ENCODE measurements at regions not wholly inside any gene's neighbourhood (a gene's known extent, or its start where the extent isn't known, plus 50 kb on each side); places are given as distances from the start of the nearest gene placed in this dataset.
"Not testable (repeated sequence)": the region's sequence is repeated elsewhere in the genome, so short reads cannot be mapped to it uniquely, and the experiment has no call there.

GRCh38 chr15:31606931-31607497, 280.4 kb downstream of the KLF13 start:
- DNase-seq = no peak

- no peak for DNase-seq
These were observed 281.0 kb downstream of the KLF13 start for GRCh38 chr15:31607656-31608055.

GRCh38 chr15:31609258-31609681, 282.6 kb downstream of the KLF13 start:
- DNase-seq = no peak

DNA sequence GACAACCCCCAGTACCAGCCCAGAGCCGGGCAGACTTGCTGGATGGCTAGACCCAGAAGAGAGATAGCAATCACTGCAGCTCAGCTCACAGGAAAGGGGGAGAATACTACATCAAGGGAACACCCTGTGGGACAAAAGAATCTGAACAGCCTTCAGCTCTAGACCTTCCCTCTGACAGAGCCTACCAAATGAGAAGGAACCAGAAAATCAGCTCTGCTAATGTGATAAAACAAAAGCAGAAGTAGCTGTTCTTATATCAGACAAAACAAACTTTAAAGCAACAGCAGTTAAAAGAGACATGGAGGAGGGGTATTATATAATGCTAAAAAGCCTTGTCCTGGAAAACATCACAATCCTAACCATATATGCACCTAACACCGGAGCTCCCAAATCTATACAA, 283.3 kb downstream of the KLF13 start:
- no peak for DNase-seq

DNA sequence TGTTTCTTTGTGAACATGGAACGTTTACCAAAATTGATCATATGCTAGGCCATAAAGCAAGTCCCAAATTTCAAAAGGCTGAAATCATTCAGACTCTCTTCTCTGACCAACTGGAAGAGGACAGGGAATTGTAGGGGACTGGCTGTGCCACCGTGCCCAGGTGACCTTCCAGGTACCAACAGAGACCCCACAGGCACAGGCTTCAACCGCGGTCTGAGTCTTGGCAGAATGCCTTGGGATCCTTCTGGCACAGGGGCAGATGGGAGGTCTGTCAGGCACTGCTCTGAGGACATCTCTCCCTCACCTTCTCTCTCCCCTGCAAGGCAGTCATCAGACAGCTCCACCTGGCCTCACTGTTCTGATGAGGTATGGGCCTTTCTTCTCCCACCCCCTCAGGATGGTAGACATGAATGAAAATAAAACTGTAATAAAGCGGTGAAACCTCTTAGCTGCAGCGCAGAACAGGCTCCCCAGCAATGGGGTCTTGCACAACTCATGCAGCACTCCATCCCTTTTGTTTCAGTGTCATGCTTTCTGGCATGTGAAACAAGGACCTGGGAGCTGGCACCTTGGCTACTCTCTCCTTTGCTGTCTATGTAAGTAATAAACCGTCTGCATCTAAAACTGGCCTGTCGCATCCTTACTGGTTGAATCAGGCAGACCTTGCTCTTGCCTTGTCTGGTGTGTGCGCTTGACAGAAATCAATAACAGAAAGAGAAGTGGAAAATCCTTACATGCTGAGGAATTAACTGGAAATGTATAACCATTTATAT, 289.2 kb downstream of the KLF13 start:
- no peak for DNase-seq

GRCh38 chr15:31623297-31623696, 296.7 kb downstream of the KLF13 start:
- not testable (repeated sequence) for DNase-seq

- DNase-seq = not testable (repeated sequence)
These were observed 297.5 kb downstream of the KLF13 start for GRCh38 chr15:31624115-31624514.

DNA sequence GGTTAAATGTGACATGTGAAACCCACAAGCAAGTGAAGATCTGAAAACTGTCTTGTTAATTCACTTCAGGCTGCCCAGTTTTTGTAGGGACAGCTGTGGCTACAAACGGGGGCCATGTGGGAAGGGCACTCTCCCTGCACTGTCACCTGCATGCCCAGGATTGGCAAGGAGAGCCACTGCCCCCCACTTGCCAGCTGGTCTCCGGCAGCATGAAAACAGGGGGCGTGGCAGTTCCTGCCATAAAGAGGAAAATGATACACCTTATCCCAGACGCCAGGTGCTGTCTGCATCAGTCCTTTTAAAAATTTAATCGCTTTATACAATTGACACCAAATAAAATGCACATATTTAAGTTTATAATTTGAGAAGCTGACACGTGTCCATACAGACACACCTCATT, 309.1 kb downstream of the KLF13 start:
- DNase-seq = not testable (repeated sequence)

- peak in 1 of 2 donors; percentile 7 for DNase-seq
These were observed 310.3 kb downstream of the KLF13 start for GRCh38 chr15:31636911-31637310.

DNA sequence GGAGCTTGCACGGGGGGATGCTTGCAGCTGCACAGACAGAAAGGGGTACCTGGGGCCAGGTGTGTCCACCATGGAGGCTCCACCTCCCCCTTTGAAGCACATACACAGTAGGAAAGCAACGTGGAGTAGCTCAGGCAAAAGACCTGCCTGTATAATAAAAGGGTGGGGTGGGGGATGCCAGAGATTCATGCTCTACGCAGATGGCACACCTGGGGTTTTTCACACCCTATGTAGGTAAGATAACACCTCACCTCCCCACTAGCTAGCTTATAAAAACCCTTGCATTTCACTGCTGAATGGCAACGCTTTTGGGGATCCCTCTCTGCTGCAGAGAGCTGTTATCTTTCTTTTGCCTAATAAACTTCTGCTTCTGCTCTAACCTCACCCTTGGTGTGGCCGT, 317.3 kb downstream of the KLF13 start:
- DNase-seq = not testable (repeated sequence)

DNA sequence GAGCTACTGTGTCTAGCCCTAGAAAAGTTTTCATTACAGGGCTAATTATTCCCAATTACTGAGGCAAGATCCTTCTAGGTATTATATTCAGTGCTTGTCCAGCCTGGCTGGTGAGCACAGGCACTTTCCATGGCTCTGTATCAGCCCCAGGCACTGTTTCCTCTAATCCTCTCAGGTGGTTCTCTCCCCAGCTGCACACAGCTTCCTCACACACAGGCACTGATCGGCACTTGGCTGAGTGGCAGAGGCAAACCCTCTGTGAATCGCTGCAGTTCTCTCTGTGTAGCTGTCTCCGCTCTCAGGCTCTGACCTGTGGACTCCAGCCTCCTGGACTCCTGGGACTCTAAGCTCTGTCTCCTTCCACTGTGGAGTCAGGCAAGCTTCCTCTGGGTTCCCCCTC, 318.1 kb downstream of the KLF13 start:
- DNase-seq = not testable (repeated sequence)

DNA sequence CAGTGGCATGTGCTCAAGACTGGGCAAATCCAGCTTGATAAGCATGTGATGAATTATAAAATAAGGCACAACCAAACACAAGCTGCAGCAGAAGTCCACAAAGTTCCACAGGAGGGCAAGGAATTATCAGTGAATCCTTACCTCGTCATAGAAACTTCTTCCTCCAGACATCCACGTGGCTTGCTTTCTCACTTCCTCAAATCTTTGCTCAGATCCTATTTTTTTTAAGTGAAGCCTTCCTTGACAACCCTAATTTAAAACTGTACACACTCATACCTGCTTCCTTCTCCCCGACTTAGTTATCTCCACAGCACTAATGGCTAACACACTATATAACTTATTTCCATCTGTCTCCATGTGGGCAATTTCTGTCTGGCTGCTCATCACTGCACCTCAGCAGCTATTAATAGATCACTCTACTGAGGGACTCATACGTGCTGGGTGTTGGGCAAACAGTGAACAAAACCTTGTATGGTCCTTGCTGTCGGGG, 320.7 kb downstream of the KLF13 start:
- not testable (repeated sequence) for DNase-seq

DNA sequence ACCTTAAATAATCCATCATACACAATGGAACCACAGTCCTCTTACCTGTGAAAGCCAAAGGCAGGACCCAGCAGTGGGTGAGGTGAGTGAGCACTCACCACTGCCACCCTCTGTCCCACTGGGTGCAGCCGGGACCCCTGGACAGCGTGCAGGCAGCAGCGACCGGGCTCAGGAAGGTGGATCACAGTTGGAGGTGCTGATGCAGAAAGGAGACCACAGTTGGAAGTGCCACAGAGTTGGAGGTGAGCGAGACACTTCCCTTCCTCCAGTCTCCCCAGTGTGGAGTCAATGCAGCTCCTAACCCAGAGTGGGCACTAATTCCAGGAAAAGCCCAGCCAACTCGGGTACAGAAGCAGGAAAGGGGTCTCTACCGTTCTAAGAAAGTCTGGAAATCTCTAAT, 323.0 kb downstream of the KLF13 start:
- not testable (repeated sequence) for DNase-seq

- peak; percentile 31 to 54 for DNase-seq
These were observed 323.5 kb downstream of the KLF13 start for GRCh38 chr15:31650055-31650701.

GRCh38 chr15:31656915-31657314, 330.3 kb downstream of the KLF13 start:
- not testable (repeated sequence) for DNase-seq

DNA sequence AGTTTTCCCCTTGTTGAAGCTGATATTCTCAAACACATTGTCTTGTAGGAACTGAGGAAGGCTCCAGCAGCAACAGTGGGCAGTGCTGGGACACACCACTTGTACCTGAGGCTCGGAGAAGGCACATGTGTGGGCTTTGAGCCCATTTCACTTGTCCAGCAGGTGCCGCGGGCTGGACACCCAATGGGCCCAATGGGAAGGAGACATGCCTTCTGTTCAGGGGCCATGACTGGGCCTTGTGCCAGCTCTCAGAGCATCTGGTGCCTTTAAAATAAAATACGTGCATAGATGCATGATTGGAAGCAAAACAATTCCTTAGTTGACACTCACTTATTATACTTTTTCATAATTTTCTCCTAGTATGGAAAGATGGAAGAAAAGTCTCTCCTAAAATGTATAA, 334.2 kb downstream of the KLF13 start:
- no peak for DNase-seq

DNA sequence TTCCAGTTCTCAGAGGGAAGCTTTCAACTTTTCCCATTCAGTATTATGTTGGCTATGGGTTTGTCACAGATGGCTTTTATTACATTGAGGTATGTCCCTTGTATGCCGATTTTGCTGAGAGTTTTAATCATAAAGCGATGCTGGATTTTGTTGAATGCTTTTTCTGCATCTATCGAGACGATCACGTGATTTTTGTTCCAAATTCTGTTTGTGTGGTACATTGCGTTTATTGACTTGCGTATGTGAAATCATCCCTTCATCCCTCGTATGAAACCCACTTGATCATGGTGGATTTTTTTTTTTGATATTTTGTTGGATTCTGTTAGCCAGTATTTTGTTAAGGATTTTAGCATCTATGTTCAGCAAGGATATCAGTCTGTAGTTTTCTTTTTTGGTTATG, 339.1 kb downstream of the KLF13 start:
- DNase-seq = not testable (repeated sequence)

DNA sequence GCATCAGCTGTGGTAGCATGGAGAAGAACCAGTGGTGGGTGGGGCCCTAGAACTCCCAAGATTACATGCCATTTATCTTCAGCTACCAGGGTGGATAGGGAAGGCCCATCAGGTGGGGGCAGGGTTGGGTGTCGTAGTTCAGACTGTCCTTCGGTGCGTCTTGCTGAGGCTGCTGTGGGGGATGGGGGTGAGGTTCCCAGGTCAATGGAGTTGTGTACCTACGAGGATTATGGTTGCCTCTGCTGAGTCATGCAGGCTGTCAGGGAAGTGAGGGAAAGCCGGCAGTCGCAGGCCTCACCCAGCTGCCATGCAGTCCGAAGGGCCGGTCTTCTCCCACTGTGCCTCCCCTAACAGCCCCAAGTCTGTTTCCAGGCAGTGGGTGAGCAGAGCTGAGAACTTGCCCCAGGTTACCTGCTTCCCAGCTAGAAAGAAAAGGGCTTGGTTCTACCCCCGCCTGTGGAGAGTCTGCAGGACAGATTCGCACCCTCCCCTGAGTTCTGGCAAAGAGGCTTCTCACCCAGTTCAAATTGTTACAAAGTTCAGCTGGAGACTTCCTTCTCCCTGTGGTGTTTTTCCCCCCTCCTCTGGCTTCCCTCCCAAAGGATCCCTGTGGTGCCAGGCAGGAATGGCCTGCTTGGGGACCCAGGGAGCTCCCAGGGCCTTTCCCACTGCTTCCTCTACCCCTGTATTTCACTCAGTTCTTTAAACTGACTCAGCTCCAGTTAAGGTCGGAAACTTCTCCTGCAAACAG, 342.7 kb downstream of the KLF13 start:
- not testable (repeated sequence) for DNase-seq

GRCh38 chr15:31673263-31673662, 346.6 kb downstream of the KLF13 start:
- not testable (repeated sequence) for DNase-seq

- not testable (repeated sequence) for DNase-seq
These were observed 348.6 kb upstream of the CHRNA7 start for GRCh38 chr15:31681529-31682259.

GRCh38 chr15:31687088-31687487, 343.2 kb upstream of the CHRNA7 start:
- not testable (repeated sequence) for DNase-seq

DNA sequence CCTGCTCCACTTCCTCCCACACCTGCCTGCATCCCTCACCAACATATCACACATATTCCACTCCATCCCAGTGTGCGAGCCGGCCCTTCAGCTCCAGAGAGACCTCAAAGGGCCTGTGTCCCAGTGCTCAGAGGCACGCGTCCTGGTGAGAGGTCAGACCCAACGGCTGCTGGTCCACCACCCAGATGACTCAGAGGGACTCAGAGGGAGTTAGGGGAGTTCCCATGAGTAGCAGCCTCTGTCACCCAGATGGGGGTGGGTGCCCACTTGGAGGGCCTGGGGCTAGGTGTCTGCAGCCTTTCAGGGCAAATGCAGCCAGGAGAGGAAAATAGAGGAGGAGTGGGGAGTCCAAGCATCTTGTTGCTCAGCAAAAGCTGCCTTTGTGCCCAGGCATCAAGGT, 333.8 kb upstream of the CHRNA7 start:
- not testable (repeated sequence) for DNase-seq
